Adrenal gland (tissue), 9 donors: ENCODE measurements at regions not wholly inside any gene's neighbourhood (a gene's known extent, or its start where the extent isn't known, plus 50 kb on each side); places are given as distances from the start of the nearest gene placed in this dataset.

Source experiments
- DNase-seq, 7 donors: peaks; one replicate each; pipeline ENCODE4 v3.0.0-alpha.2; 2019 to 2020
- H3K27ac ChIP-seq, 5 donors: fragments of 200-600 bp; sonication (generic) in 4 of 5; 1 replicate in 3 of 5; 2 replicates in 2 of 5; pipeline versions ENCODE4 v1.5.1 to v1.8.0; 2016 to 2020; ENCODE audit warnings: mild to moderate bottlenecking in 1 of 5
- H3K27me3 ChIP-seq: fragments of 200-600 bp; 2 replicates; pipeline ENCODE4 v1.8.0; 2021
- H3K36me3 ChIP-seq, 2 donors: fragments of 200-600 bp; replicated peaks in 1 of 2; 1 replicate in 1 of 2; 2 replicates in 1 of 2; pipeline versions ENCODE4 v1.5.1 to v1.8.0; 2018 to 2022
- H3K4me1 ChIP-seq, 2 donors: fragments of 200-600 bp; replicated peaks in 1 of 2; 1 replicate in 1 of 2; 2 replicates in 1 of 2; pipeline versions ENCODE4 v1.5.1 to v1.8.0; 2018 to 2021
- H3K4me3 ChIP-seq, 4 donors: fragments of 200-600 bp; sonication (generic) in 3 of 4; one replicate each; pipeline ENCODE4 v1.5.1; 2016 to 2018
- H3K9me3 ChIP-seq, 3 donors: fragments of 200-600 bp; sonication (generic) in 1 of 3; replicated peaks in 1 of 3; 1 replicate in 2 of 3; 2 replicates in 1 of 3; pipeline versions ENCODE4 v1.5.1 to v1.8.0; 2016 to 2021
- POLR2A ChIP-seq, 2 donors: fragments of 450-650 bp; IDR thresholded peaks; one replicate each; pipeline ENCODE4 v1.6.1; 2017; ENCODE audit warnings: antibody characterized with exemption in 2 of 2, mild to moderate bottlenecking in 2 of 2, moderate library complexity in 1 of 2
- WGBS, 4 donors: extraction: QIAGEN DNeasy Blood & Tissue Kit in 2 of 4; methylation state at CpG; one replicate each; pipeline versions ENCODE4 v1.1.5 to v1.1.7; 2013 to 2017; 5-methylcytosine and 5-hydroxymethylcytosine counted together
- intact Hi-C, 2 donors: fragments of 100-400 bp; cut with DNase I; formaldehyde crosslinking; loops; one replicate each; pipeline versions ENCODE4 v1.14.1 to v1.15.0; 2022 to 2023
- TF ChIP-seq, protein P1 (sequence below), 6 experiments: fragments of 450-650 bp in 4 of 6; fragments of 200-600 bp in 2 of 6; sonication (generic) in 1 of 6; IDR thresholded peaks; 1 replicate in 5 of 6; 2 replicates in 1 of 6; pipeline versions ENCODE4 v1.5.1 to v1.8.0; 2016 to 2021; ENCODE audit warnings: antibody characterized with exemption in 6 of 6, mild to moderate bottlenecking in 2 of 6, moderate library complexity in 1 of 6
- donor health status: healthy with polysubstance abuse.
- donor health status: Bipolar disorder and iron deficiency.
- donor health status: DM: yes; HTN: yes; CAD: no.
- donor health status: DM: no; HTN: no; CAD: no.
- donor health status: DM: no; HTN: no; CAD: no.

DNA sequence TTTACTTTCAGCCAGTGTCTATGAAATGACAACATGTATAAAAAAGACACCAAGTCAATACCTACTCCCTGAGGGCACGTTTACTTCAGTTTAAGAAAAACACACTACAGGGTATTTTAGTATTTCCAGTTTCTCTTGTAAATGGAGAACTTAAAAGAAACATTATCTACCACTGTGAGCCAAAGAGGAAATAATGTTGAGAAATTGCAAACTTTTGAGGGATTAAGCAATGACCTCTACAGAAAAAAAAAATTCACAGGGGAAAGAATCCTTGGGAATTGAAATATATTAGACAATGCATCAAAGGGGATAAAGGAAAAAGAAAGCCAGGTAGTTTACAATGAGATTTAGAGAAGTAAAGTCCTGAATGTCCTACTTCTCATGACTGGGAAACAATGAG lies 126.0 kb downstream of the KCNJ2 start:
- intact Hi-C loops = no loop called here
- Histone ChIP-seq H3K4me1 (no peaks in the 10 kb centered on the region), H3K4me3 (no peak overlapping the region), H3K27ac (no peak overlapping the region), H3K9me3 (no peaks in the 10 kb centered on the region), H3K27me3 (no peaks in the 10 kb centered on the region), H3K36me3 (no peaks in the 10 kb centered on the region)
- 8 to 26% (median 18%) methylated on average over 1 of the region's 1 CpG for WGBS, 4 donors
- TF ChIP-seq, protein P1, sequence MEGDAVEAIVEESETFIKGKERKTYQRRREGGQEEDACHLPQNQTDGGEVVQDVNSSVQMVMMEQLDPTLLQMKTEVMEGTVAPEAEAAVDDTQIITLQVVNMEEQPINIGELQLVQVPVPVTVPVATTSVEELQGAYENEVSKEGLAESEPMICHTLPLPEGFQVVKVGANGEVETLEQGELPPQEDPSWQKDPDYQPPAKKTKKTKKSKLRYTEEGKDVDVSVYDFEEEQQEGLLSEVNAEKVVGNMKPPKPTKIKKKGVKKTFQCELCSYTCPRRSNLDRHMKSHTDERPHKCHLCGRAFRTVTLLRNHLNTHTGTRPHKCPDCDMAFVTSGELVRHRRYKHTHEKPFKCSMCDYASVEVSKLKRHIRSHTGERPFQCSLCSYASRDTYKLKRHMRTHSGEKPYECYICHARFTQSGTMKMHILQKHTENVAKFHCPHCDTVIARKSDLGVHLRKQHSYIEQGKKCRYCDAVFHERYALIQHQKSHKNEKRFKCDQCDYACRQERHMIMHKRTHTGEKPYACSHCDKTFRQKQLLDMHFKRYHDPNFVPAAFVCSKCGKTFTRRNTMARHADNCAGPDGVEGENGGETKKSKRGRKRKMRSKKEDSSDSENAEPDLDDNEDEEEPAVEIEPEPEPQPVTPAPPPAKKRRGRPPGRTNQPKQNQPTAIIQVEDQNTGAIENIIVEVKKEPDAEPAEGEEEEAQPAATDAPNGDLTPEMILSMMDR (IDR thresholded peaks at IDR 0.05) = no peak
- no peak for TF ChIP-seq POLR2A (IDR thresholded peaks at IDR 0.05)
- no peak for DNase-seq

- 80 to 92% (median 86%) methylated on average over 1 of the region's 1 CpG for WGBS, 4 donors
- intact Hi-C loops = no loop called here
Measured at GRCh38 chr17:70295731-70296130, 126.4 kb downstream of the KCNJ2 start.

DNA sequence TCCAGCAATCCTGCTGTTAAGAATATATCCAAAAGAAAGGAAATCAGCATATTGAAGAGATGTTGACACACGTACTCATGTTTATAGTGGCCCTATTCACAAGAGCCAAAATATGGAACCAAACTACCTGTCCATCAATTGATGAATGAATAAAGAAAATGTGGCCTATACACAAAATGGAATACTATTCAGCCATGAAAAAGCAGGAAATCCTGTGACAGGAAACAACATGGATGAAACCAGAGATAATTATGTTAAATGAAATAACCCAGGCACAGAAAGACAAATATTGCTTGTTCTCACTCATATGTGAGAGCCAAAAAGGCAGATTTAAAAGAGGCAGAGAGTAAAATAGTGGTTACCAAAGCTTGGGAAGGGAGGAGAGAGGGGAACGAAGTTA lies 127.1 kb downstream of the KCNJ2 start:
- Histone ChIP-seq H3K27me3 (no peaks in the 10 kb centered on the region), H3K4me3 (no peak overlapping the region), H3K27ac (no peak overlapping the region), H3K36me3 (no peaks in the 10 kb centered on the region), H3K9me3 (no peaks in the 10 kb centered on the region), H3K4me1 (no peaks in the 10 kb centered on the region)
- DNase-seq = no peak
- WGBS, 4 donors = 67 to 85% (median 76%) methylated on average over 2 of the region's 2 CpGs
- TF ChIP-seq, protein P1 (IDR thresholded peaks at IDR 0.05) = no peak
- TF ChIP-seq POLR2A (IDR thresholded peaks at IDR 0.05) = no peak
- intact Hi-C loops = no loop called here

More at GRCh38 chr17:70295731-70296130, 126.4 kb downstream of the KCNJ2 start:
- Histone ChIP-seq H3K4me3 (no peak overlapping the region), H3K27ac (no peak overlapping the region), H3K9me3 (no peaks in the 10 kb centered on the region), H3K27me3 (no peaks in the 10 kb centered on the region), H3K4me1 (no peaks in the 10 kb centered on the region), H3K36me3 (no peaks in the 10 kb centered on the region)
- no peak for TF ChIP-seq POLR2A (IDR thresholded peaks at IDR 0.05)
- TF ChIP-seq, protein P1 (IDR thresholded peaks at IDR 0.05) = no peak
- DNase-seq = peak in 1 of 7 donors; percentile 6

DNA sequence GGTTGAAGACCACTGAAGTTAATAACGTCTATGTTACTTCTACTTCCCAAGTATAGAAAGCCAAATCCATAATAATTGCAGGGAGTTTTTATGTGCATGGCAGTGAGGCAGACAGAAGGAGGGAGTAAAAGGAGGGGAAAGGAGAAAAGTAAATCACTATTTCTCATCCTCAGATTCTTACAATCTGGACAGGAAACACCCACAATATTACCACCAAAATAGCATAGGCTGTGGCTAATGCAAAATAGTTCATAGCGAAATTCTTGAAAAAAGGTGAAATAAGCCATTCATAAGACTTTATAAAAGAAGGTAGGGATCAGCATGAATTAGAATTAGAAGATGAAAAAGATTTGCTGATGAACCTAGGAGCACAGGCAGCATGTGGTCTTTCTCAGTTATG lies 128.1 kb downstream of the KCNJ2 start:
- intact Hi-C loops = no loop called here
- H3K27me3 ChIP-seq = no peaks in the 10 kb centered on the region
- no peaks in the 10 kb centered on the region for H3K9me3 ChIP-seq
- H3K4me3 ChIP-seq = no peak overlapping the region
- no peaks in the 10 kb centered on the region for H3K4me1 ChIP-seq
- H3K27ac ChIP-seq = no peak overlapping the region
- TF ChIP-seq, protein P1 (IDR thresholded peaks at IDR 0.05) = no peak
- TF ChIP-seq POLR2A (IDR thresholded peaks at IDR 0.05) = no peak
- WGBS, 4 donors = 60 to 77% (median 62%) methylated on average over 2 of the region's 2 CpGs
- H3K36me3 ChIP-seq = no peaks in the 10 kb centered on the region
- no peak for DNase-seq
